IPS-15b (cell line): ENCODE measurements at regions not wholly inside any gene's neighbourhood (a gene's known extent, or its start where the extent isn't known, plus 50 kb on each side); places are given as distances from the start of the nearest gene placed in this dataset.

ENCODE experiments used
- H3K27me3 ChIP-seq: one replicate; pipeline ENCODE4 v1.6.1; 2013; ENCODE audit warnings: low read length; ENCODE audit not compliant: control insufficient read depth, insufficient read depth
- H3K36me3 ChIP-seq: one replicate; pipeline ENCODE4 v1.6.1; 2013; ENCODE audit warnings: low read length; ENCODE audit not compliant: control insufficient read depth, insufficient read depth
- H3K4me1 ChIP-seq: one replicate; pipeline ENCODE4 v1.6.1; 2013; ENCODE audit warnings: mild to moderate bottlenecking, low read length; ENCODE audit not compliant: control insufficient read depth, insufficient read depth
- H3K4me3 ChIP-seq: one replicate; pipeline ENCODE4 v1.5.1; 2013; ENCODE audit warnings: low read depth, low read length
- H3K9ac ChIP-seq: one replicate; pipeline ENCODE4 v1.6.1; 2013; ENCODE audit warnings: low read depth, mild to moderate bottlenecking, low read length
- H3K9me3 ChIP-seq: one replicate; pipeline ENCODE4 v1.6.1; 2013; ENCODE audit warnings: mild to moderate bottlenecking, low read length; ENCODE audit not compliant: control insufficient read depth, insufficient read depth

- no peaks in the 10 kb centered on the region for H3K9me3 ChIP-seq
- no peak overlapping the region for H3K9ac ChIP-seq
- no peaks in the 10 kb centered on the region for H3K4me1 ChIP-seq
- no peaks in the 10 kb centered on the region for H3K27me3 ChIP-seq
- H3K36me3 ChIP-seq = no peaks in the 10 kb centered on the region
- H3K4me3 ChIP-seq = no peak overlapping the region
These were observed 345.0 kb upstream of the ACVR2A start for GRCh38 chr2:147499785-147500184.

GRCh38 chr2:147495734-147496133 lies 349.1 kb upstream of the ACVR2A start:
- Histone ChIP-seq H3K36me3 (no peaks in the 10 kb centered on the region), H3K4me3 (no peak overlapping the region), H3K4me1 (no peaks in the 10 kb centered on the region), H3K9me3 (no peaks in the 10 kb centered on the region), H3K9ac (no peak overlapping the region), H3K27me3 (no peaks in the 10 kb centered on the region)

GRCh38 chr2:147492471-147492870 lies 352.4 kb upstream of the ACVR2A start:
- no peak overlapping the region for H3K9ac ChIP-seq
- no peak overlapping the region for H3K4me3 ChIP-seq
- H3K27me3 ChIP-seq = no peaks in the 10 kb centered on the region
- peaks cover 4% of the 10 kb centered on the region for H3K4me1 ChIP-seq
- no peaks in the 10 kb centered on the region for H3K9me3 ChIP-seq
- no peaks in the 10 kb centered on the region for H3K36me3 ChIP-seq

GRCh38 chr2:147491506-147491905 lies 353.3 kb upstream of the ACVR2A start:
- no peaks in the 10 kb centered on the region for H3K9me3 ChIP-seq
- H3K4me3 ChIP-seq = no peak overlapping the region
- no peak overlapping the region for H3K9ac ChIP-seq
- no peaks in the 10 kb centered on the region for H3K36me3 ChIP-seq
- H3K27me3 ChIP-seq = no peaks in the 10 kb centered on the region
- H3K4me1 ChIP-seq = peaks cover 8% of the 10 kb centered on the region

- Histone ChIP-seq H3K36me3 (no peaks in the 10 kb centered on the region), H3K9me3 (no peaks in the 10 kb centered on the region), H3K27me3 (no peaks in the 10 kb centered on the region), H3K4me3 (no peak overlapping the region), H3K4me1 (peaks cover 9% of the 10 kb centered on the region), H3K9ac (no peak overlapping the region)
These were observed 354.2 kb upstream of the ACVR2A start for GRCh38 chr2:147490401-147491261.

GRCh38 chr2:147488472-147488871 lies 356.4 kb upstream of the ACVR2A start:
- Histone ChIP-seq H3K27me3 (no peaks in the 10 kb centered on the region), H3K9ac (no peak overlapping the region), H3K36me3 (no peaks in the 10 kb centered on the region), H3K9me3 (no peaks in the 10 kb centered on the region), H3K4me1 (peaks cover 21% of the 10 kb centered on the region), H3K4me3 (no peak overlapping the region)

- no peaks in the 10 kb centered on the region for H3K36me3 ChIP-seq
- no peak overlapping the region for H3K4me3 ChIP-seq
- peaks cover 21% of the 10 kb centered on the region for H3K4me1 ChIP-seq
- H3K9ac ChIP-seq = no peak overlapping the region
- H3K9me3 ChIP-seq = no peaks in the 10 kb centered on the region
- H3K27me3 ChIP-seq = no peaks in the 10 kb centered on the region
These were observed 356.9 kb upstream of the ACVR2A start for GRCh38 chr2:147487978-147488289.

- no peaks in the 10 kb centered on the region for H3K9me3 ChIP-seq
- H3K27me3 ChIP-seq = no peaks in the 10 kb centered on the region
- H3K4me3 ChIP-seq = no peak overlapping the region
- H3K36me3 ChIP-seq = no peaks in the 10 kb centered on the region
- no peak overlapping the region for H3K9ac ChIP-seq
- peaks cover 21% of the 10 kb centered on the region for H3K4me1 ChIP-seq
These were observed 357.4 kb upstream of the ACVR2A start for GRCh38 chr2:147487286-147487977.

GRCh38 chr2:147485210-147485851 lies 359.5 kb upstream of the ACVR2A start:
- Histone ChIP-seq H3K9ac (no peak overlapping the region), H3K4me3 (peak overlapping the region; percentile 1)

GRCh38 chr2:147483911-147484310 lies 360.9 kb upstream of the ACVR2A start:
- Histone ChIP-seq H3K4me1 (peaks cover 21% of the 10 kb centered on the region), H3K9ac (no peak overlapping the region), H3K36me3 (no peaks in the 10 kb centered on the region), H3K27me3 (no peaks in the 10 kb centered on the region), H3K9me3 (no peaks in the 10 kb centered on the region), H3K4me3 (no peak overlapping the region)

More at GRCh38 chr2:147485210-147485851, 359.5 kb upstream of the ACVR2A start:
- no peaks in the 10 kb centered on the region for H3K27me3 ChIP-seq
- peaks cover 21% of the 10 kb centered on the region for H3K4me1 ChIP-seq
- no peaks in the 10 kb centered on the region for H3K36me3 ChIP-seq
- H3K9me3 ChIP-seq = no peaks in the 10 kb centered on the region

- H3K9me3 ChIP-seq = no peaks in the 10 kb centered on the region
- no peak overlapping the region for H3K9ac ChIP-seq
- H3K36me3 ChIP-seq = no peaks in the 10 kb centered on the region
- H3K4me1 ChIP-seq = peaks cover 21% of the 10 kb centered on the region
- H3K4me3 ChIP-seq = no peak overlapping the region
- no peaks in the 10 kb centered on the region for H3K27me3 ChIP-seq
These were observed 361.7 kb upstream of the ACVR2A start for GRCh38 chr2:147482916-147483669.
